ENCODE measurements at regions not wholly inside any gene's neighbourhood (a gene's known extent, or its start where the extent isn't known, plus 50 kb on each side); places are given as distances from the start of the nearest gene placed in this dataset.
A peak's percentile ranks its signal among the peaks of the same experiment; 100 is the strongest.

DNA sequence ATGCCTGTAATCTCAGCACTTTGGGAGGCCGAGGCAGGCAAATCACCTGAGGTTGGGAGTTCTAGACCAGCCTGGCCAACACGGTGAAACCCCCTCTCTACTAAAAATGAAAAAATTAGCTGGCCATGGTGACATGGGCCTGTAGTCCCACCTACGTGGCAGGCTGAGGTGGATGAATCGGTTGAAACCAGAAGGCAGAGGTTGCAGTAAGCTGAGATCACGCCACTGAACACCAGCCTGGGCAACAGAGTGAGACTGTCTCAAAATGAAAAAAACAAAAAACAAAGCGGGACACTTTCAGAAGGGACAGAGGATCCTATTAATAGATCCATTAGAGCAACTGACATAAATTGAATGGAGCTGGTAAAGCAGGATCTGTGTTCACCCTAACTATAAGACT, 89.6 kb upstream of the SGCD start:
- no peak for FAIRE-seq

DNA sequence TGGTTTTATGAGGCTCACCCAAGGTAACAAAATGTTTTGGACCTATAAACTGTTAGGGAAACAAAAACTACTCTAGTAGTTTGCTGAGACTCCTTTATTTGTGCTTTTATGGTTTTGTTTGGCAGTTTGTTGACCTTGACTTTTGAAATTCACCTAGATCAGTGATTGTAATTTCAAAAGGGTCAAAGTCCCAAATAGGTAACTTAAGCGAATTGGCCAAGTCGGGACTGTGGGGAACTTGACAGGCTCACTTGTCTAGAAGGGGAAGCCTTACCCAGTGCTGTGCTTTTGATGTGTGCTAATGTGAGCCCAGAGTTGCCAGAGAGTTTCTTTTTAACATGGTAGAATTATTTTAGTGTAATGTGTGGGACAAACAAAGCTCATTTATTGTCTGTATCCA, 87.2 kb upstream of the SGCD start:
- FAIRE-seq = no peak

DNA sequence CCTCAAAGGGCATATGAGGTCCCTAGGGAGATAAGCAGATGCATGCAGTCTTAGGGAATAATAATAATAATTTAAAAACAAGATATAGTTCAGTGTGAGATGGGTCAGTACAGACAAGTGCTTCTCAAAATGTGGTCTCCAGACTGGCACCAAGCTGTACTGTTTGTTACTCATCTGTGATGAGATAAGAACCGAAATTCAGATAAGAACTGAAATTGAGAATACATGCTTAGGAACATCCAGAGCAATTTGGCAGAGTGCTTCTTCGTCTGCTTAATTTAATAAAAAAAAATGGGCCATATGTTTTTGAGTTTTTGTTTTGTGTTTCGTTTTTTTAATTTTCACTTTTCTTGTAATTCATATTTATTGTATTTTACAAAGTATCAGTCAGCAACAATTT, 86.5 kb upstream of the SGCD start:
- no peak for FAIRE-seq

DNA sequence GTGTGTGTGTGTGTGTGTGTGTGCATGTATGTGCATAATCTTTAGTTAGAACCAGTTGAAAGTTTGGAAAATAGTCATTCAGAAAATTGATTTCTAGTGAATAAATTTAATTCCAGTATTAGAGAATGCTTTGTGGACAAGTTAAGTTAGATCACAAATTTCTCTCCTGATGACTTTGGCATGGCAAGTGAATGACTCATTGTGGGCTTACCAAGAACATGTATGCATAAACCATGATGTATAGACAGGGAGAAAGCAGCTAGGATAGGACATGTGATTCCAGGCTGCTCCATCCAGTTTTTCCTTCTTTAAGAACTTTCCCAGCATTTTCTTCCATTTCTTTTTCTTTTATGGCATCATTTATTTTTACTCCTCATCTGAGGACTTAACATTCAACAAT, 85.7 kb upstream of the SGCD start:
- FAIRE-seq = no peak

DNA sequence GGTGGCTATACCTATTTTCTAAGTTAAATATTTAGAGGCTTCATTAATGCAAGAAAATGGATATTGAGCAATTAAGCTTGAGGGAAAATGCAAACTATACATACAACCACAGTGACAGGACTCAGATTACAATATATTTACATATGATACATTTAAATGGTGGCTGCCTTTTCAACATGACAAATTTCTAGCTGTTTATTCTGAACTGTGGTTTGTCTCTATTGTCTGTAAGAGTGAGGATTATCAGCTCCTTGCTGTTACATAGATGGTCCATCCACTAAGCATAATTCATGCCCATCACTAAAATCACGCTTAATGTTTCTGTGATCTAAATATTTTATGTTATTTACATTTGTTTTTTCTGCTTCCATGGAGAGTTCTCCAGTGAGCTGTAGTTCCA, 81.1 kb upstream of the SGCD start:
- FAIRE-seq = no peak

DNA sequence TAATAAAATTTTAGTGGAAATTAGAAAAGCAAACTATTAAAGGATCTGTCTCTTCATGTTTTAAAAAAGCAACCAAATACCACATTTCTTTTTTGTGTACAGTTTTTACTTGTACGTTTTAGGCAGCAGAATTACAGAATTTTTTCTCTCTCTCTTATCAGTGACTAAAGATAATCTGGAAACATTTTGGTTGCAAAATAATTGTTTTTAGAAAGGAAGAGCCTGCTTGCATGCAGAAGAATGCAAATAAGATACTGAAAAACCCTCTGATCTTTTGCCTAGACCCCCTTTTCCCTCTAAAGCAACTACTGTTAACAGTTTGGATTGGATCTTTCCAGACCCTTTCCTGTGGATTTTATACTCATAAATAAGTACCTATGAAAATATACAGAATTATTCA, 75.9 kb upstream of the SGCD start:
- FAIRE-seq = no peak

DNA sequence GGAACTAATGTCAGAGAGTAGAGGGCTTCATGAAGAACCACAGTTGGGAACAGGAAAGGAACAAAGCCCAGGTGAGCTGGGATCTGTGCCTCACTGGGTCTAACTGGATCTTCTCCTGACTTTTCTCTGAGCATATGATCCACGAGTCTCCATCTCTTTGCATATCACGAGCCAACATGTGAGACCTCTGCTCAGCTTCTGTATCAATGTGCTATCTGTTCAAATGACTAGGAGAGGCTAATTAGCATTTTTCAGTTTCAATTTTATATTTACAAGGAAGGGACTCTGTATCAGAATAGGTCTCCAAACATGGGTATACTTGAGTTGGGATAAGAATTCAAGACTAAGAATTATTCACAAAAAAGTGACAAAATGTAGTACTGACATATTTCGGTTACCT, 73.8 kb upstream of the SGCD start:
- FAIRE-seq = no peak

DNA sequence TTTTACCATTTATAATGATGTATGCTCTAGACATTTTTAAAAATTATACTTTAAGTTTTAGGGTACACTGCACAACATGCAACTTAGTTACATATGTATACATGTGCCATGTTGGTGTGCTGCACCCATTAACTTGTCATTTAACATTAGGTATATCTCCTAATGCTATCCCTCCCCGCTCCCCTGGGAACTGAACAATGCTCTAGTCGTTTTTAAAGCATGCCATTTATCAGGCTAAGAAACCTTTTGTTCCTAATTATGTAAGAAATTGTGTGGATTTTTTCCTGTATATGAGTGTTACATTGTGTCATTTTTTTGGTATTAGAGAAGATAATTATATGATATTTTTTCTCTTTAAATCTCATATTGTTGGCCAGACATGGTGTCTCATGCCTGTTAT, 72.8 kb upstream of the SGCD start:
- no peak for FAIRE-seq

DNA sequence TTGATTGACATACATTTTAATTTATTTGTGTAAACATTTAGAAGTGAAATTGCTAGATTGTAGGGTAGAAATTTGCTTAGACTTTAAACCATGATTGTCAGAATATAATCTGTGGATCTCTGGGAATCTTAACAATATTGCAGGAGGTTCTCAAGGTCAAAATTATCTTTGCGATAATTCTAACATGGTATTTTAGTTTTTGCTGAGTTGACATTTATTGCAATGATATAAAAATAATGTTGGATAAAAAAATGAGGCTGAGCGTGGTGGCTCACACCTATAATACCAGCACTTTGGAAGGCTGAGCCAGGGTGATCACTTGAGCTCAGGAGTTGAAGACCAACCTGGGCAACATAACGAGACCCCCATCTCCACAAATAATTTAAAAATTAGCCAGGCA, 70.3 kb upstream of the SGCD start:
- no peak for FAIRE-seq

DNA sequence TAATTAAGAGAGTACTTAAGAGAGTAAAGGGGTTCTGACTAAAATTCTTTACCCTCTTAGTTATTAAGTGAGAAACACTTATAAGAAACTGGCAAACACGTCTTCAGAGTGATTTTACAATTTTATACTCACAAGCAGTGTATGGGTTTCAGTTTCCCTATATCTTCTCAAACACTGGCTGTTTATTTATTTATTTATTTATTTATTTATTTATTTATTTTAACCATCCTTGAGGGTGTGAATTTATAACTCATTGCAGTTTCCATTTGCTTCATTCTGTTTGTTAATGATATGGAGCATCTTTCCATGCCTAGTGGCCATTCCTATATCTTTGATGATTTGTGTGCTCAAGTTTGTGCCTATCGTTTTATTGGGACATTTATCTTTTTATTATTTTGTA, 68.0 kb upstream of the SGCD start:
- no peak for FAIRE-seq

DNA sequence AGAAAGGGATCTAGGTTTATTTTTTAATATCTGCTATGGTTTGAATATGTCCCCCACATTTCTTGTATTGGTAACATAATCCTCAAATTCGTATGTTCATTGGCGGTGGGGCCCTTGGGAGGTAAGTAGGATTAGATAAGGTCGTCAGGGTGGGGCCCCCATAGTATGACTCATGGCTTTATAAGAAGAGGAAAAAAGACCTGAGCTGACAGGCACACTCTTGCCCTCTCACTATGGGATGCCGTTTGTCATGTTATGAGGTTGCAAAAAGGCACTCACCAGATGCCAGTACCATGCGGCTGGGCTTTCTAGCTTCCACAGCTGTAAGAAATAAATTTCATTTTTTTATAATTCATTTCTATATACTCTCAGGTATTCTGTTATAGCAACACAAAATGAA, 67.3 kb upstream of the SGCD start:
- no peak for FAIRE-seq

DNA sequence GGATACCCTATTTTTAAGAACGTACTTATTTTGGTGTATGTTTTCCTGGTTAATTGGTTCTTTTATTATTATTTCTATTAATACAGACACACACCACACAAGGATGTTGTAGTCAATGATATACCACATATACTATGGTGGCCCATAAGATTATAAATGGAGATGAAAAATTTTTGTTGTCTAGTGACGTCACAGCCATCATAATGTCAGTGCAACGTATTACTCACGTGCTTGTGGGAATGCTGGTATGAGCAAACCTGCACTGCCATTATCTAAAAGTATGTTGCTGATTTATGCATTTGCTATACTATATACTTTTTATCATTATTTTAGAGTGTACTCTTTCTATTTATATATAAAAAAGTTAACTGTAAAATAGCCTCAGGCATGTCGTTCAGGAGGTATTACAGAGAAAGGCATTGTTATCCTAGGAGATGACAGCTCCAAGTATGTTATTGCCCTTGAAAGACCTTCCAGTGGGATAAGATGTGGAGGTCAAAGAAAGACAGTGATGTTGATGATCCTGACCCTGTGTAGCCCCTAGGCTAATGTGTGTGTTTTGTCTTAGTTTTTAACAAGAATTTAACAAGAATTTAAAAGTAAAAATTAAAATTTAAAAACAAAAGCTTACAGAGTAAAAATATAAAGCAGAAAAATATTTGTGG, 65.6 kb upstream of the SGCD start:
- FAIRE-seq = peak; percentile 33

DNA sequence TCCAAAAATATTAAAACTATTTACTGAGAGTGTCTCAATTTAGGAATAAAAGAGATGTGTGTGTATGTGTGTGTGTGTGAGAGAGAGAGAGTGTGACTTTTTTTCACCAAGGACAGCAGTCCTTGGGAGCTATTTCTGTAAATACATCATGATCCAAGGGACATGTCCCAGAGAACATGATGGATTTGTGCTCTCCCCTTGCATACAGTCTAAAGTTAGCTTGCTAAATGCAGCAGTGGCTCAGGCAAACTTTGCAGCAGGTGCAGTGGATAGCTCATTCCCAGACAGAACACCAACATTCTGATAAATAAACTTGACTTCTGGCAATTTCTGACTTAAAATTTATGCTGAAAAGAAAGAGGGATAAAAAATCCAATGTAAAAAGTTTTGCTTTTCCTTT, 55.4 kb upstream of the SGCD start:
- FAIRE-seq = no peak

DNA sequence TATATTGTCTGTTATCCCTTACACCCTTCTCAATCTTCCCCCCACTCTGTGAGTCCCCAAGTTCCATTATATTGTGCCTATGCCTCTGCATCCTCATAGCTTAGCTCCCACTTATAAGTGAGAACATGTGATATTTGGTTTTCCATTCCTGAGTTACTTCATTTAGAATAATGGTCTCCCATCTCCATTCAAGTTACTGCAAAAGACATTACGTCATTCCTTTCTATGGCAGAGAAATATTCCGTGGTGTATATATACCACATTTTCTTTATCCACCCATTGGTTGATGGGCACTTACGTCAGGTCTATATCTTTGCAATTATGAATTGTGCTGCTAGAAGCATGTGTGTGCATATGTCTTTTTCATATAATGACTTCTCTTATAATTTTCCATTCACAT, 54.8 kb upstream of the SGCD start:
- no peak for FAIRE-seq

DNA sequence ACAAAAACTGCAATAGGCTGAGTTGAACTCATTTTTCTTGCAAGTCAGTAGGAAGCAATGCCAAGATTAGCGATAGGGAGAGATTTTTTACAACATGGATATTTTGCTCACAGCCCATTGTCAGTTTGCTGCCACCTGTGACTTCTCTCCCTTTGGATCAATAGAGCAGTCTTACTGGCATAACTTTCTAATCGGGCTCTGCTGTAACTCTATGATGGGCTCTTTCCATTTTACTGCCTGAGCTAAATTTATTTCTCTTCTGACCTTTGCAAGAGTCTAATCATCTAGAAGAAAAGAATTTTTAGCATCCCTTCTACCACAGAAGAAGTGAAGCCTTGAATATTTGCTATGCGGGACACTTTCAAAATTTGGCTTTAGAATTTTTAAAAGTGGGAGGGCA, 53.6 kb upstream of the SGCD start:
- FAIRE-seq = no peak

DNA sequence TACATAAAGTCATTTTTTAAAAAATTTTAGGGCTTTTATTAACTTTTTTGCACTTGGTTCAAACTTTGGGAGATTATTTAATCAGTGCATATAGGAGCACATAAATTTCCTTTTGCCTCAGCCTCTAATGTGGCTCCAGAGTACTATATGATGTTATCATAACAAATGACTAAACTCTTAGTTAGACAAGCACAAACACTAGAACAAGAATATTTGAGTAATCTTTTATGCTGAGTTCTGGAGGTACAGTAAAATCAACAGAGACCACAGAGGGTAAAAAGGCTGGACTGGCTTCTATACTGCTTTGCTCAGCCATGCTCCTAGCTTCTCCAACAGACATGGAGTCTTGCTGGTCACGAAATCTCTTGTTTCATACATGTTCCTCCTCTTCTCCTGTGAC, 52.5 kb upstream of the SGCD start:
- FAIRE-seq = no peak

Measured in islet of Langerhans (tissue), 1 donor.